ENCODE measurements at regions not wholly inside any gene's neighbourhood (a gene's known extent, or its start where the extent isn't known, plus 50 kb on each side); places are given as distances from the start of the nearest gene placed in this dataset.
"Not testable (repeated sequence)": the region's sequence is repeated elsewhere in the genome, so short reads cannot be mapped to it uniquely, and the experiment has no call there.

DNA sequence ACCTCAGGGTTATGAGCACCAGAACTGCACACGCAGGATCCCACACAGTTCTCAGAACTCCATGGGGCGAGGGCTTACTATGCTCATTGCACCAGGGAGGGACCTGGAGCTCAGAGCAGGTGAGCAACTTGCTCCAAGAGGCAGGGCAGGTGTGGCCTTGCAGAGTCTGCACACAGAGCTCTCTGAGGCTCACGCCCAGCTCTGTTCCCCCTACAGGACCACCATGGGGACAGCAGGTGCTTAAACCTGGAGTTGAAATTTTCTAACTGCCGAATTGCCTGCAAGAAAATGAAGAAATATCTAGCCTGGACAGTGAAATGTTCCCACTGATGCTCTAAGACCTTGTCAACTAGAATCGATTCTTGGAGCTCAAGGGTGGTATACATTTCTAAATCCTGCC lies 49.9 kb upstream of the MSMB start:
- DNase-seq (ENCODE audit: low read depth, low spot score); H3K4me3 ChIP-seq (ENCODE audit: low read depth, low read length); POLR2A ChIA-PET: not testable (repeated sequence)
- CTCF ChIA-PET: interaction anchor here (1.2 kb wide), 1 partner anchor 46 kb away, joined by 3 read pairs; no protein-coding TSS in a partner anchor

DNA sequence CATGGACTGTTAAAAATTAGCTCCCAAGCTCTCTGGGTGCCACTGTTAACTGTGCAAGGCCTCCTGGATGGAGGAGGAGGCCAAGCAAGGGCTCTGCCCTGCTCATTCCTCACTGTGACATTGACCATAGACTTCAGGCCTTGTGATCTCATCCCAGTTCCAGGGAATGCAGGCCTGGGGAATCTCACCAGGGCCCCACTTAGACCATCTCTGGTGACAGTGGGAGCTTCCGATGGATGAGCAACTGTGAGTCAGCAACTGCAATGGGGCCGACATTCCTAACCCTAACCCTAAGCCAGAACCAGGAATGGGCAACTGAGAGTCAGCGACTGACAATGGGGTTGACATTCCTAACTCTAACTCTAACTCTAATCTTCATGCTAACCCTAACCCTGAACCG lies 50.4 kb upstream of the MSMB start:
- DNase-seq (ENCODE audit: low read depth, low spot score): no peak
- TF ChIP-seq, protein P1, sequence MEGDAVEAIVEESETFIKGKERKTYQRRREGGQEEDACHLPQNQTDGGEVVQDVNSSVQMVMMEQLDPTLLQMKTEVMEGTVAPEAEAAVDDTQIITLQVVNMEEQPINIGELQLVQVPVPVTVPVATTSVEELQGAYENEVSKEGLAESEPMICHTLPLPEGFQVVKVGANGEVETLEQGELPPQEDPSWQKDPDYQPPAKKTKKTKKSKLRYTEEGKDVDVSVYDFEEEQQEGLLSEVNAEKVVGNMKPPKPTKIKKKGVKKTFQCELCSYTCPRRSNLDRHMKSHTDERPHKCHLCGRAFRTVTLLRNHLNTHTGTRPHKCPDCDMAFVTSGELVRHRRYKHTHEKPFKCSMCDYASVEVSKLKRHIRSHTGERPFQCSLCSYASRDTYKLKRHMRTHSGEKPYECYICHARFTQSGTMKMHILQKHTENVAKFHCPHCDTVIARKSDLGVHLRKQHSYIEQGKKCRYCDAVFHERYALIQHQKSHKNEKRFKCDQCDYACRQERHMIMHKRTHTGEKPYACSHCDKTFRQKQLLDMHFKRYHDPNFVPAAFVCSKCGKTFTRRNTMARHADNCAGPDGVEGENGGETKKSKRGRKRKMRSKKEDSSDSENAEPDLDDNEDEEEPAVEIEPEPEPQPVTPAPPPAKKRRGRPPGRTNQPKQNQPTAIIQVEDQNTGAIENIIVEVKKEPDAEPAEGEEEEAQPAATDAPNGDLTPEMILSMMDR (IDR thresholded peaks at IDR 0.05; ENCODE audit: insufficient read depth, low read length, missing control alignments): no peak
- POLR2A ChIA-PET: no interaction called here
- no peak overlapping the region for H3K4me3 ChIP-seq (ENCODE audit: low read depth, low read length)
- CTCF ChIA-PET: interaction anchor here (1.2 kb wide), 1 partner anchor 46 kb away, joined by 3 read pairs; no protein-coding TSS in a partner anchor

DNA sequence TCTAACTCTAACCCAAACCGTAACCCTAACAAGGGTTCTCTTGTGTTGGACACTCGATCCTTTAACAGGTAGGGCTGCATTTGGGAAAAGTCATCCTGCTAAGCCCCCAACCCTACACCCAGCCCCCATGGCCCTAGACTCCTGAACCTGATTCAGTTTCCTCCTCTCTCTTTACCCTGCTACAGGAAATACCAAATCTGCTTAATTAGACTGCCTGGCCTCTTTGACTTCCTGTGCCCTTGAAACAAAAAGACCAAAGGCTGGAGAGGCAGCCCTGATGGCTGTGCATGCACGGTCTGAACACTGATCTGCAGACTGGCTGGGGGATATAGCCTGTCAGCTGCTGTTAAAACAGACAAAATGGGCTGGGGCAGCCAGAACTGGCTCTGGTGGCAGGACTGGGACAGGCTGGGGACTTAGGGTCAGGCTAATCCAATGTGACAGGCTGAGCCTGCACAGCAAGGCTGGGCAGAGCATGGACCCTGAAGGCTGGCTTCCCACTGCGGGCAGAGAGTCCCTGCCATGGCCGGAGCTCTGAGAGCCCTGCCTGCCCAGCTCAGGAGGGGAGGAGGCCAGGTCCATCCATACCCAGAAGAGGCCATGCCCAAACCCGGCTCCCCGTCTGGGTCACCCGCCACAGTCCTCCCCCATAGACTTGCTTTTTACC lies 51.0 kb upstream of the MSMB start:
- no peak for DNase-seq (ENCODE audit: low read depth, low spot score)
- CTCF ChIA-PET: interaction anchor here (1.2 kb wide), 1 partner anchor 47 kb away, joined by 3 read pairs; no protein-coding TSS in a partner anchor
- POLR2A ChIA-PET: no interaction called here
- TF ChIP-seq, protein P1 (IDR thresholded peaks at IDR 0.05; ENCODE audit: insufficient read depth, low read length, missing control alignments): no peak
- no peak overlapping the region for H3K4me3 ChIP-seq (ENCODE audit: low read depth, low read length)

DNA sequence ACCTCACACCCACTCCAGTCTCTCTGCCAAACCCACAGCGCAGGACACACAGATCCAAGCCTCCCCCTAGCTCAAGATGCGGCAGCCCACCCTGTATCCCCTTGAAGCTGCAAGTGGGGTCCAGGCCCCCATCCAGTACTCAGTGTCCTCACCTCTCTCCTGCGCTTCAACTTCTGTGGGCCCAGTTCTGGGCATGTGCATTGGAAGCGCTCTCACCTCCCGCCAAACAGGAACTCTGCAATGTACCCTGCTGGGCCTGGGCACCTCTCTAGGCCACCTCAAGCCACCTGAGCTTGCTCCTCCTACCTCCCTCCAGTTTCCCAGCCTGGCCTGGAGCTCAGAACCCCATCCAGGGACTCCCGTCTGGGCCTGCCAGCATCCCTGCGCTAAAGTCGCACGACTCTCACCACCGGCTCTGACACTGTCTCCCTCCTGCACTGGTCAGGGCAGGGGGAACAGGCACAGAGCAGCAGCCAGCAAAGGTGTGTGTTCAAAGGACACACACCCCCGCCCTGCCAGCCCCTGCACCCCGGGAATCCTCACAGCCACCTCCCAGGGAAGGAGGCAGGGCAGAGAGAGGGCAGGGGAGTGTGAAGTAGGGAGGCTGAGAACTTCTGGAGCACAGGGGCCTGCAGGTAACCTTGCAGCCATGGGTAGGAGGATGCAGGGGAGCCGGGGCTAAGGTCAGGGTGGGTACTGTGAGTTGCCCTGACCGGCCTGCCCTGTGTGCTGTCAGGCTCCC lies 51.7 kb upstream of the MSMB start:
- CTCF ChIA-PET: no interaction called here
- POLR2A ChIA-PET: no interaction called here
- TF ChIP-seq, protein P1 (IDR thresholded peaks at IDR 0.05; ENCODE audit: insufficient read depth, low read length, missing control alignments): no peak
- no peak overlapping the region for H3K4me3 ChIP-seq (ENCODE audit: low read depth, low read length)
- no peak for DNase-seq (ENCODE audit: low read depth, low spot score)

DNA sequence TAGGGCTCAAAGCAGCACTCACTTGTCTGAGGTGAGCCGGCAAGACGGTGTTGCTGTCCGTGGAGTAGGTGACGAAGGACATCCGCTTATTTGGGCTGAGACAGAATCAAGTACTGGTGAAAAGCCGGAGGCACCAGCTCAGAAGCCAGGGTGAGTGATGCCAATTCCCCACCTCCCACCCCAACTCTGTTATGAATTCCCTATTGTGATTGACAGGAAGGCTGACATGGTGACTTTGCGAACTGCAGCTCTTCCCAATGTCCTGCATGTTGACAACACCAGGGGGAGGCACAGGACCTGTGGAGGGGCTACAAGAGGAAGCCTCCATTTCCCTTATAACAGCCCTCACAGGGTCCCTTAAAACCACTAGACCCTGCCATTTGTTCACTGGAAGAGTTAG lies 52.3 kb upstream of the MSMB start:
- CTCF ChIA-PET: no interaction called here
- H3K4me3 ChIP-seq (ENCODE audit: low read depth, low read length): no peak overlapping the region
- no peak for DNase-seq (ENCODE audit: low read depth, low spot score)
- POLR2A ChIA-PET: no interaction called here
- TF ChIP-seq, protein P1 (IDR thresholded peaks at IDR 0.05; ENCODE audit: insufficient read depth, low read length, missing control alignments): no peak

DNA sequence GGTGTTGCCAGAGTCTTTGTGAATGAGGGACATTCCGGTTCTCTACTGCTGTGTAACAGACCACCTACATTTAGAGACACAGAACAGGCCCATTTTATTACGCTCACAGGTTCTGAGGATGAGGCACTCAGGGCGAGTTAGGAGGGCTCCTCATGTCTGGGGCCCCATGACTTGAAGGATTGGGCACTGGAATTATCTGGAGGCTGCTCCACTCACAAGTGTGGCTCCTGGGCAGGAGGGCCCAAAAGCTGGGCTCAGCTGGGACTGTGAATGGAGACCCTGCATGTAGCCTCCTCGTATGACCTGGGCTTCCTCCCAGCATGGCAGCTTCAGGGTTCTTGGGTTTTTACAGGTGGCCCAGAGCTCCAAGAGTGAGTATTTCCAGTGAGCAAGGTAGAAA lies 52.9 kb upstream of the MSMB start:
- CTCF ChIA-PET; H3K4me3 ChIP-seq (ENCODE audit: low read depth, low read length); POLR2A ChIA-PET; DNase-seq (ENCODE audit: low read depth, low spot score): not testable (repeated sequence)

DNA sequence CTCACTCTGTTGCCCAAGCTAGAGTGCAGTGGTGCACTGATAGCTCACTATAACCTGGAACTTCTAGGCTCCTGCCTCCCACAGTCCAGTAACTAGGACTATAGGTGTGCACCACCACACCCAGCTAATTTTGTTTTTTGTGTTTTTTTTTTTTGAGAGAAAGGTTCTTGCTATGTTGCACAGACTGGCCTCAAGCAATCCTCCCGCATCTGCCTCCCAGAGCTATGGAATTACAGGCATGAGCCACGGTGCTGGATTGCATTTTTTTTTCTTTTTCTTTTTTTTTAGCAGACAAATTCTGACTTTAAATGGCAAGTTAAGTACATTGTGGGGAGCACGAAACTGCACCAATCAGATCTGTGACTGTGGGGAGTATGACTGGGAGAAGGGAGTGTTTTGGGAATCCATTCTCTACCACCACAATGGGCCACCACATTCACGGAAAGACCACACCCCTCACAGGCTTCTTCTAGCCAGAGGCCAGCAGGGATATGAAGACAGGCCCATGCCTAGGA lies 58.1 kb upstream of the MSMB start:
- H3K4me3 ChIP-seq (ENCODE audit: low read depth, low read length): no peak overlapping the region
- TF ChIP-seq, protein P1 (IDR thresholded peaks at IDR 0.05; ENCODE audit: insufficient read depth, low read length, missing control alignments): no peak
- no peak for DNase-seq (ENCODE audit: low read depth, low spot score)
- POLR2A ChIA-PET: no interaction called here
- CTCF ChIA-PET: no interaction called here

DNA sequence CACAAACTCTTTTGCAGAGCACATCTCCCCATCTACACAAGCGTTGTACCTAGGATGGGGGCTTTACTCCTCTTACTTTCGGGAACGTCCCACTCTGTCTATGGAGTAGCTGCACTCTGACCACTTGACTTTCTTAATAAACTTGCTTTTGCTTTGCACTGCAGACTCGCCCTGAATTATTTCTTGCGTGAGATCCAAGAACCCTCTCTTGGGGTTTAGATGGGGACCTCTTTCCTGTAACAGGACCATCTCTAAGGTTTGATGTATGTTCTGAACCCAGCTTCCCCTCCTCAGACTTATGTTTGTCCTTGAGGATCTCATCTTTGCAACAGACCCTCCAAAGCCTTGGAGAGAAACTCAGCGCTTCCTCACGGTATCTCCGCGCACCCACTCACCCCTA lies 59.3 kb upstream of the MSMB start:
- CTCF ChIA-PET; DNase-seq (ENCODE audit: low read depth, low spot score); H3K4me3 ChIP-seq (ENCODE audit: low read depth, low read length); POLR2A ChIA-PET: not testable (repeated sequence)

DNA sequence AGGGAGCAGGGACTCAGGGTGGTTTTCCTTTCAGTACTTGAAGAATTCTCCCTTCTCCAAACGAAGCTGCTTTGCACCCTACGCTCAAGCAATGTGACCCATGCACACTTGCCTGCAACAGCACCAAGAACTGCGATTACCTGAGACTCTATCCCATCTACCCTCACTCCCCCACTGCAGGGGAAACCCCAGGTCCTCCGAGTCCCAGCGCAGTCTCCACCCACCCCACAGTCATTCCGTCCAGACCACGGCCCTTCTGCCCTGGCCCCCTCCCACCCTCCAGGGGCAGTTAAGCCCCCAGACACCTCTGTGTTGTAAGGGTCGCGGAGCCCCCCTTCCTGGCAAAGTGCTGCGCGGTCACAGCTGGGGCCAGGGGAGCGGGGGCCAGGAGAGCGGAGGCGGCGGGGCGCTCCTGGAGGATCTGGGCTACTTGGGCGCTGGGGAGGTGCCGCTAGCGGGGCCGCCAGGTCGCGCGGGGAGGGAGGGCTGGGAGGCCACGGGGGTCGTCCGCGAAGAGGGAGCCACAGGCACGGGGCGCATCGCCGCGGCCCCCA lies 59.9 kb upstream of the MSMB start:
- POLR2A ChIA-PET: interaction anchor here (1.2 kb wide), 1 partner anchor 177 kb away, joined by 4 read pairs; no protein-coding TSS in a partner anchor
- DNase-seq (ENCODE audit: low read depth, low spot score); CTCF ChIA-PET: not testable (repeated sequence)

More for the DNA sequence above, 59.9 kb upstream of the MSMB start:
- H3K4me3 ChIP-seq (ENCODE audit: low read depth, low read length): peak overlapping the region; percentile 56
